Glutamatergic neuron (in vitro differentiated cells): ENCODE measurements at regions not wholly inside any gene's neighbourhood (a gene's known extent, or its start where the extent isn't known, plus 50 kb on each side); places are given as distances from the start of the nearest gene placed in this dataset.

Experiments used
- DNase-seq: peaks from one replicate; pipeline ENCODE4 v3.0.0; 2022
- H3K27ac Mint-ChIP-seq: one replicate; pipeline ENCODE4 v1.8.0; 2020; ENCODE audit warnings: mild to moderate bottlenecking, mixed read lengths, inconsistent platforms; ENCODE audit not compliant: unreplicated experiment
- H3K27me3 Mint-ChIP-seq: one replicate; pipeline ENCODE4 v1.8.0; 2020; ENCODE audit warnings: mild to moderate bottlenecking, moderate library complexity, mixed read lengths, inconsistent platforms; ENCODE audit not compliant: unreplicated experiment
- H3K36me3 Mint-ChIP-seq: one replicate; pipeline ENCODE4 v1.8.0; 2020; ENCODE audit warnings: mild to moderate bottlenecking, mixed read lengths, inconsistent platforms; ENCODE audit not compliant: unreplicated experiment
- H3K4me1 Mint-ChIP-seq: one replicate; pipeline ENCODE4 v1.8.0; 2020; ENCODE audit warnings: mild to moderate bottlenecking, low read depth, mixed read lengths, inconsistent platforms; ENCODE audit not compliant: unreplicated experiment
- H3K4me3 Mint-ChIP-seq: one replicate; pipeline ENCODE4 v1.8.0; 2020; ENCODE audit warnings: mild to moderate bottlenecking, mixed read lengths, inconsistent platforms; ENCODE audit not compliant: unreplicated experiment
- H3K9me3 Mint-ChIP-seq: one replicate; pipeline ENCODE4 v1.8.0; 2020; ENCODE audit warnings: mild to moderate bottlenecking, moderate library complexity, mixed read lengths, inconsistent platforms; ENCODE audit not compliant: unreplicated experiment
- TF ChIP-seq, protein P1 (sequence below): fragments of 200-600 bp; sonication (generic); IDR thresholded peaks from one replicate; pipeline ENCODE4 v1.5.0; 2021; ENCODE audit not compliant: partially characterized antibody, unreplicated experiment

DNA sequence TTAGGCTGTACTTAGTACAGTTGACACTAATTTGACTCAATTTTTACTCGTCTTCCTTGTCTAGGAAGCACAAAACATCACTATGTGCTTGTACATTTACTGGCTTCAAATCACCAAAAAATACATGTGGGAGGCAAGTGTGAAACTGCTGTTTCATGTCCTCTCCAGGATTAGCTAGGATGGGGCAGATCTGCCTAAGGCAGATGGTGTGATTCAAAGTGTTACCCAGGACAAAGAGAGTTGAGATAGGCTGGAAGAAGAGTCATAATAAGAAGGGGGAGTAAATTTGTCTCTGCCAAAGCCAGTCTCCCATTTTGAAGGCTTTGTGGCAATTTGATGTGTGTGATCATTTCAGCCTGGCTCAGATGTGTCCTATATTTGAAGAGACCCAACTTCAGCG lies 821.6 kb upstream of the ZEB2 start:
- peaks cover 2% of the 10 kb centered on the region for H3K4me1 Mint-ChIP-seq

DNA sequence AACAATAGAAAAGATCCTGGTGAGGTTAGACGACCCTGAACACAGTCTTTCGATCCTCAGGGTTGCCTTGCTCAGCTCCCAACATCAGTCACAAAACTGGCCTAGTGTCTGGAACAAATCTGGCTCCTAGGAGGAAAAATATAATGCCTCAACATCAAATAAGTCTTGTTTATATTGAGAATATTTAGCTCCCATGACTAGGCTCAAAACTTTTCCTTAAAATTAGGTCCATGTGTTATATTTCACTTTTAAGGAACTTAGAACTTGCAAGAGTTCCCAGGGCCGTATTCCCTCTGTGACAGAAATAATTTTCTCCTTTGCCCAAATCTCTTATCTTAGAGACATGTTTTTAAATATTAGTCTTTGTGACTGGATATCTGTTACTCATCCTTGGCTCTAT lies 819.7 kb upstream of the ZEB2 start:
- Mint-ChIP-seq H3K9me3 (no peaks in the 10 kb centered on the region), H3K4me1 (peaks cover 2% of the 10 kb centered on the region), H3K36me3 (no peaks in the 10 kb centered on the region), H3K27me3 (no peaks in the 10 kb centered on the region), H3K4me3 (no peak overlapping the region), H3K27ac (no peak overlapping the region)
- DNase-seq, result no peak
- TF ChIP-seq, protein P1, sequence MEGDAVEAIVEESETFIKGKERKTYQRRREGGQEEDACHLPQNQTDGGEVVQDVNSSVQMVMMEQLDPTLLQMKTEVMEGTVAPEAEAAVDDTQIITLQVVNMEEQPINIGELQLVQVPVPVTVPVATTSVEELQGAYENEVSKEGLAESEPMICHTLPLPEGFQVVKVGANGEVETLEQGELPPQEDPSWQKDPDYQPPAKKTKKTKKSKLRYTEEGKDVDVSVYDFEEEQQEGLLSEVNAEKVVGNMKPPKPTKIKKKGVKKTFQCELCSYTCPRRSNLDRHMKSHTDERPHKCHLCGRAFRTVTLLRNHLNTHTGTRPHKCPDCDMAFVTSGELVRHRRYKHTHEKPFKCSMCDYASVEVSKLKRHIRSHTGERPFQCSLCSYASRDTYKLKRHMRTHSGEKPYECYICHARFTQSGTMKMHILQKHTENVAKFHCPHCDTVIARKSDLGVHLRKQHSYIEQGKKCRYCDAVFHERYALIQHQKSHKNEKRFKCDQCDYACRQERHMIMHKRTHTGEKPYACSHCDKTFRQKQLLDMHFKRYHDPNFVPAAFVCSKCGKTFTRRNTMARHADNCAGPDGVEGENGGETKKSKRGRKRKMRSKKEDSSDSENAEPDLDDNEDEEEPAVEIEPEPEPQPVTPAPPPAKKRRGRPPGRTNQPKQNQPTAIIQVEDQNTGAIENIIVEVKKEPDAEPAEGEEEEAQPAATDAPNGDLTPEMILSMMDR, result no peak

More for the DNA sequence above, 821.6 kb upstream of the ZEB2 start:
- no peak for DNase-seq
- Mint-ChIP-seq H3K27ac (no peak overlapping the region), H3K4me3 (no peak overlapping the region), H3K36me3 (no peaks in the 10 kb centered on the region), H3K9me3 (no peaks in the 10 kb centered on the region), H3K27me3 (no peaks in the 10 kb centered on the region)
- TF ChIP-seq, protein P1, result no peak

DNA sequence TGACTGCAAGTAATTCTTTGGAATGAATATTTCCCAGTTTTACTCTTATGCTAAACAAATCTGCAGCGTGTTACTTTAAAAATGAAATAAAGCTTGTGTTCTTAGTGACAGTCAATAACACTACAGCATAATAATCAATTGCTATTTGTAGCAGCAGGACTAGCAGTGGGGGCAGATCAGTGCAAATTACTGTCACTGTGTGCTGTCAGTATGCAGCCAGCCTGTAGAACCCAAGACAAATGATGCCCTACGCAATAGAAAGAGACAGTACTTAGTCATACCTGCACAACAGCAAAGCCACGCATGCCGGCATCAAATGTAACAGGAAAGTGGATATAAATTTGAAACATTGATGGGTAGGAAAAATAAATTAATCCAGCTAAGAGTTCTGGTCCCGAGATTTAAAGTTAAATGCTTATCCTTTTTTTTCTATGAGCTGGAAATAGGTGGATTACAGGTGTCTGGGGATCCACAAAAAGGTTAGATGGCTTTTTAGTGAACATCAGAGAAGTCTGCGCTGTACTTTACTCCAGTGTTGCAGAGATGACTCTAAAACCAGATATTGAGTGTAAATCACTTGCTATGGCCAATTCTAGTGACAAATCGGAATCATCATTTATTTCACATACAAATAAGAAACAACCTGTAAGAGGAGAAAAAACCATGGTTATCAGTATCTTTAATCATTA lies 812.4 kb upstream of the ZEB2 start:
- H3K27me3 Mint-ChIP-seq, result no peaks in the 10 kb centered on the region

DNA sequence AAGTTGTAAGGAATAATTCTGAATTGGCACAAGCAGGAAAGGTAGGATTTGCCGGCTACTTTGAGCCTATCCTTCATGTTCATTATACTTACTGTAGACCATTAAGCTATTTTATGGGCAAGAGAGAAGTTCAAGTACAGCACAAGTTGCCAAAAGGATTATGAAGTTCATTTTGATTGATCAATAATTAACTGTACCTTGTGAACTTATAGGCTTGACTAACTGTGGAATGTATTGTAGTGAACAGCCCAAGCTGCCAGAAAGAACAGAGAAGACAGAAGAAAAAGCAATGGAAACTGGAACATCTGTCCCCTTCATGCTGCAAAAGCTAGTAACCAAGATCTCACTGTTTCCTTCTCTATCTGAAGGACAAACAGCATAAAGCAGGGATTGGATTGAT lies 810.1 kb upstream of the ZEB2 start:
- DNase-seq, result no peak
- TF ChIP-seq, protein P1, result no peak
- Mint-ChIP-seq H3K9me3 (no peaks in the 10 kb centered on the region), H3K4me3 (no peak overlapping the region), H3K27ac (no peak overlapping the region), H3K27me3 (no peaks in the 10 kb centered on the region), H3K36me3 (no peaks in the 10 kb centered on the region), H3K4me1 (peaks cover 6% of the 10 kb centered on the region)

More for the DNA sequence above, 812.4 kb upstream of the ZEB2 start:
- Mint-ChIP-seq H3K36me3 (no peaks in the 10 kb centered on the region), H3K4me3 (no peak overlapping the region), H3K9me3 (no peaks in the 10 kb centered on the region), H3K4me1 (peaks cover 3% of the 10 kb centered on the region), H3K27ac (no peak overlapping the region)
- DNase-seq, result no peak
- TF ChIP-seq, protein P1, result no peak

DNA sequence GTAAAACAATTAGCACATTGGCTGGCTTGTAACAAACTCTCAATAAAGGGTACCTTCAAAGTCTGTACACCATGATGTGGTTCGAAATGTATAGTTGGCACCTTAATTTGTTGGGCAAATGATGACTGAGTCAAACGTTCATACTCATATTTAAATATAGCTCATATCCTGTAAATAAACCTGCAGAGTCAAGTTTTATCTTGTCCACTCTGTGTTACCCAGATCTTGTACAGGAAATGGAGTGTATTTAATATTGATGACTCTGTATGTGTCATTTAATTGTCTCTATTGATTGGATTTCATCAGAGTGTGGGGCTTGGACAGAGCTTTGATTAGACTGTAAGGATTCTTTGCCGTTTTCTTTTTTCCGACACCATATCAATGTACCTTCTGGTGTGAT lies 805.6 kb upstream of the ZEB2 start:
- TF ChIP-seq, protein P1, result no peak
- H3K36me3 Mint-ChIP-seq, result no peaks in the 10 kb centered on the region
- no peak for DNase-seq
- no peak overlapping the region for H3K27ac Mint-ChIP-seq
- H3K4me1 Mint-ChIP-seq, result peaks cover 3% of the 10 kb centered on the region
- H3K9me3 Mint-ChIP-seq, result no peaks in the 10 kb centered on the region
- H3K4me3 Mint-ChIP-seq, result no peak overlapping the region
- no peaks in the 10 kb centered on the region for H3K27me3 Mint-ChIP-seq
